CD4-positive, alpha-beta T cell (primary cell): ENCODE measurements at regions not wholly inside any gene's neighbourhood (a gene's known extent, or its start where the extent isn't known, plus 50 kb on each side); places are given as distances from the start of the nearest gene placed in this dataset.

Experiments used
- ATAC-seq: fragments of 200-7000 bp; cut with Tn5 transposase; one replicate; pipeline ENCODE4 v1.10.0; 2022; ENCODE audit warnings: mild to moderate bottlenecking; ENCODE audit not compliant: poor library complexity
- CTCF ChIA-PET: fragments of 350-600 bp; sonication (Branson Sonifier 250); formaldehyde crosslinking; loops from one replicate; lab custom pipeline; 2021; ENCODE audit warnings: antibody characterized with exemption, inconsistent platforms; lab: Charles Lee
- POLR2A ChIA-PET: fragments of 350-600 bp; sonication (Branson Sonifier 250); formaldehyde crosslinking; loops from one replicate; lab custom pipeline; 2021; ENCODE audit warnings: antibody characterized with exemption, inconsistent platforms; lab: Charles Lee
- DNase-seq, 14 experiments: peaks; one replicate each; pipeline ENCODE4 v3.0.0-alpha.2; 2013 to 2020; ENCODE audit warnings: mixed read lengths in 2 of 14
- H3K27ac ChIP-seq, 2 donors: one replicate each; pipeline versions ENCODE4 v1.5.1 to v1.7.0; 2013; ENCODE audit warnings: low read length in 2 of 2, low read depth in 1 of 2, mild to moderate bottlenecking in 1 of 2
- H3K27me3 ChIP-seq, 2 experiments: 1 replicate in 1 of 2; 2 replicates in 1 of 2; pipeline versions ENCODE4 v1.6.1 to v1.7.0; 2013; ENCODE audit warnings: low read length in 2 of 2, control low read depth in 1 of 2, mild to moderate bottlenecking in 1 of 2, moderate library complexity in 1 of 2; ENCODE audit not compliant: insufficient read depth in 2 of 2, control insufficient read depth in 1 of 2
- H3K36me3 ChIP-seq: one replicate; pipeline ENCODE4 v1.6.1; 2013; ENCODE audit warnings: low read length, control low read depth; ENCODE audit not compliant: insufficient read depth
- H3K4me1 ChIP-seq: one replicate; pipeline ENCODE4 v1.6.1; 2013; ENCODE audit warnings: low read length, control low read depth; ENCODE audit not compliant: insufficient read depth
- H3K4me3 ChIP-seq: one replicate; pipeline ENCODE4 v1.5.1; 2013; ENCODE audit warnings: mild to moderate bottlenecking, low read length, moderate library complexity
- H3K9me3 ChIP-seq, 2 experiments: 1 replicate in 1 of 2; 2 replicates in 1 of 2; pipeline versions ENCODE4 v1.6.1 to v1.7.0; 2013; ENCODE audit warnings: low read length in 2 of 2, mild to moderate bottlenecking in 2 of 2, control low read depth in 1 of 2, moderate library complexity in 1 of 2; ENCODE audit not compliant: control insufficient read depth in 1 of 2, insufficient read depth in 1 of 2
- H3K27ac Mint-ChIP-seq: one replicate; pipeline ENCODE4 v1.8.0; 2020; ENCODE audit warnings: mixed read lengths
- H3K27me3 Mint-ChIP-seq: one replicate; pipeline ENCODE4 v1.8.0; 2021; ENCODE audit warnings: mixed read lengths
- H3K36me3 Mint-ChIP-seq: one replicate; pipeline ENCODE4 v1.8.0; 2021; ENCODE audit warnings: low read depth, mixed read lengths
- H3K4me1 Mint-ChIP-seq: one replicate; pipeline ENCODE4 v1.8.0; 2021; ENCODE audit warnings: low read depth, mixed read lengths
- H3K4me3 Mint-ChIP-seq: one replicate; pipeline ENCODE4 v1.8.0; 2020; ENCODE audit warnings: mild to moderate bottlenecking, mixed read lengths
- H3K9me3 Mint-ChIP-seq: one replicate; pipeline ENCODE4 v1.8.0; 2020; ENCODE audit warnings: mixed read lengths
- CTCF ChIP-seq: fragments of 200-600 bp; IDR thresholded peaks from one replicate; pipeline ENCODE4 v1.8.0; 2022; ENCODE audit warnings: antibody characterized with exemption, mild to moderate bottlenecking
- intact Hi-C, 2 experiments: fragments of 100-400 bp; cut with DNase I in 1 of 2; cut with micrococcal nuclease in 1 of 2; formaldehyde crosslinking; loops; one replicate each; pipeline versions ENCODE4 v1.15.1 to v1.9.0; 2023 to 2025; cut with DNase I, micrococcal nuclease

GRCh38 chr14:44795725-44796124, 166.0 kb downstream of the KLHL28 start:
- Mint-ChIP-seq H3K4me1 (no peaks in the 10 kb centered on the region), H3K27me3 (peaks cover 9% of the 10 kb centered on the region), H3K4me3 (no peak overlapping the region), H3K36me3 (no peaks in the 10 kb centered on the region), H3K27ac (no peak overlapping the region), H3K9me3 (no peaks in the 10 kb centered on the region)
- DNase-seq, result no peak
- Histone ChIP-seq H3K36me3 (no peaks in the 10 kb centered on the region), H3K27me3 (no peaks in the 10 kb centered on the region), H3K4me1 (no peaks in the 10 kb centered on the region), H3K27ac (no peak overlapping the region), H3K4me3 (no peak overlapping the region), H3K9me3 (peaks cover 0 to 6% of the 10 kb centered on the region in 2 experiments)
- TF ChIP-seq CTCF, result no peak
- CTCF ChIA-PET, result no interaction called here
- POLR2A ChIA-PET, result no interaction called here
- intact Hi-C loops, result no loop called here
- ATAC-seq, result no peak

- ATAC-seq (no peak), DNase-seq (no peak)
- POLR2A ChIA-PET, result no interaction called here
- H3K9me3 Mint-ChIP-seq, result no peaks in the 10 kb centered on the region
- H3K4me1 Mint-ChIP-seq, result no peaks in the 10 kb centered on the region
- Histone ChIP-seq H3K4me1 (no peaks in the 10 kb centered on the region), H3K9me3 (no peaks in the 10 kb centered on the region), H3K27ac (no peak overlapping the region), H3K4me3 (no peak overlapping the region), H3K27me3 (no peaks in the 10 kb centered on the region), H3K36me3 (no peaks in the 10 kb centered on the region)
- intact Hi-C loops, result no loop called here
- CTCF ChIA-PET, result no interaction called here
- peaks cover 4% of the 10 kb centered on the region for H3K27me3 Mint-ChIP-seq
- no peaks in the 10 kb centered on the region for H3K36me3 Mint-ChIP-seq
- no peak overlapping the region for H3K27ac Mint-ChIP-seq
- no peak overlapping the region for H3K4me3 Mint-ChIP-seq
- TF ChIP-seq CTCF, result no peak
These were observed 170.0 kb downstream of the KLHL28 start for GRCh38 chr14:44791730-44792129.

- Mint-ChIP-seq H3K36me3 (no peaks in the 10 kb centered on the region), H3K27ac (no peak overlapping the region), H3K4me1 (no peaks in the 10 kb centered on the region), H3K27me3 (peaks cover 4% of the 10 kb centered on the region), H3K4me3 (no peak overlapping the region), H3K9me3 (no peaks in the 10 kb centered on the region)
- CTCF ChIA-PET, result no interaction called here
- no peak for TF ChIP-seq CTCF
- H3K9me3 ChIP-seq, result no peaks in the 10 kb centered on the region
- H3K27ac ChIP-seq, result no peak overlapping the region
- no peaks in the 10 kb centered on the region for H3K36me3 ChIP-seq
- POLR2A ChIA-PET, result no interaction called here
- DNase-seq (no peak), ATAC-seq (no peak)
- H3K4me3 ChIP-seq, result no peak overlapping the region
- H3K27me3 ChIP-seq, result no peaks in the 10 kb centered on the region
- intact Hi-C loops, result no loop called here
- no peaks in the 10 kb centered on the region for H3K4me1 ChIP-seq
These were observed 173.1 kb downstream of the KLHL28 start for GRCh38 chr14:44788612-44789011.
